SK-N-SH (cell line): ENCODE measurements at regions not wholly inside any gene's neighbourhood (a gene's known extent, or its start where the extent isn't known, plus 50 kb on each side); places are given as distances from the start of the nearest gene placed in this dataset.

Experiments
- CTCF ChIP-seq: fragments of 200-600 bp; sonication (generic); IDR thresholded peaks from 2 replicates; pipeline ENCODE4 v1.6.1; 2017; ENCODE audit warnings: antibody characterized with exemption, mild to moderate bottlenecking, moderate library complexity
- EP300 ChIP-seq, 2 experiments: IDR thresholded peaks; 2 replicates each; pipeline versions ENCODE4 v1.4.0 to v1.6.1; 2012; ENCODE audit warnings: borderline replicate concordance in 1 of 2, low read depth in 1 of 2, low read length in 1 of 2
- FOXM1 ChIP-seq: IDR thresholded peaks from 2 replicates; pipeline ENCODE4 v1.4.0; 2012; ENCODE audit warnings: low read depth, mild to moderate bottlenecking
- MAX ChIP-seq: IDR thresholded peaks from 2 replicates; pipeline ENCODE4 v1.4.0; 2012; ENCODE audit warnings: low read depth
- MXI1 ChIP-seq: IDR thresholded peaks from 2 replicates; pipeline ENCODE4 v1.6.1; 2012; ENCODE audit warnings: mild to moderate bottlenecking, low read depth, low read length, improper control_type of control experiment
- SIN3A ChIP-seq: IDR thresholded peaks from 2 replicates; pipeline ENCODE4 v1.6.1; 2012; ENCODE audit warnings: low read depth, mild to moderate bottlenecking, low read length, moderate library complexity, borderline replicate concordance
- SMC3 ChIP-seq: IDR thresholded peaks from 2 replicates; pipeline ENCODE4 v1.6.1; 2012; ENCODE audit warnings: low read depth, low read length, improper control_type of control experiment
- TCF12 ChIP-seq: IDR thresholded peaks from 2 replicates; pipeline ENCODE4 v1.4.0; 2012
- TEAD4 ChIP-seq: IDR thresholded peaks from 2 replicates; pipeline ENCODE4 v1.4.0; 2012; ENCODE audit warnings: mild to moderate bottlenecking, borderline replicate concordance; ENCODE audit not compliant: insufficient read depth
- USF2 ChIP-seq: fragments of 150-350 bp; IDR thresholded peaks from 2 replicates; pipeline ENCODE4 v1.6.1; 2017; ENCODE audit warnings: antibody characterized with exemption, low read length, low read depth, borderline replicate concordance

- no peak for TF ChIP-seq SIN3A
- TF ChIP-seq USF2: no peak
- no peak for TF ChIP-seq TEAD4
- no peak for TF ChIP-seq MXI1
- no peak for TF ChIP-seq FOXM1
- TF ChIP-seq CTCF: no peak
- no peak for TF ChIP-seq EP300 (IDR thresholded peaks at IDR 0.05; ENCODE audit: borderline replicate concordance in 1 of 2, low read depth in 1 of 2, low read length in 1 of 2)
- no peak for TF ChIP-seq SMC3
- TF ChIP-seq TCF12: no peak
- no peak for TF ChIP-seq MAX
Measured at GRCh38 chr1:208668991-208669390, 424.8 kb upstream of the PLXNA2 start.
